Prostate gland (tissue), 2 donors: ENCODE measurements at regions not wholly inside any gene's neighbourhood (a gene's known extent, or its start where the extent isn't known, plus 50 kb on each side); places are given as distances from the start of the nearest gene placed in this dataset.
"Not testable (repeated sequence)": the region's sequence is repeated elsewhere in the genome, so short reads cannot be mapped to it uniquely, and the experiment has no call there.

Experiments used
- DNase-seq: peaks from one replicate; pipeline ENCODE4 v3.0.0-alpha.2; 2019; ENCODE audit warnings: low spot score
- H3K27ac ChIP-seq, 2 donors: fragments of 200-600 bp; sonication (generic); 2 replicates each; pipeline ENCODE4 v1.5.1; 2017 to 2019
- H3K27me3 ChIP-seq: fragments of 200-600 bp; sonication (generic); replicated peaks from 2 replicates; pipeline ENCODE4 v1.5.1; 2019; ENCODE audit not compliant: insufficient read depth
- H3K36me3 ChIP-seq, 2 donors: fragments of 200-600 bp; sonication (generic); 1 replicate in 1 of 2; 2 replicates in 1 of 2; pipeline versions ENCODE4 v1.5.1 to v1.8.1; 2017 to 2019
- H3K4me1 ChIP-seq: fragments of 200-600 bp; sonication (generic); replicated peaks from 2 replicates; pipeline ENCODE4 v1.5.1; 2019
- H3K4me3 ChIP-seq, 2 donors: fragments of 200-600 bp; sonication (generic); 2 replicates each; pipeline ENCODE4 v1.5.1; 2017 to 2019
- H3K9me3 ChIP-seq: fragments of 200-600 bp; sonication (generic); 2 replicates; pipeline ENCODE4 v1.5.1; 2017
- CTCF ChIP-seq, 4 experiments: fragments of 200-600 bp in 2 of 4; fragments of 450-650 bp in 2 of 4; sonication (generic) in 2 of 4; IDR thresholded peaks; 1 replicate in 3 of 4; 2 replicates in 1 of 4; pipeline ENCODE4 v1.5.1; 2016 to 2019; ENCODE audit warnings: antibody characterized with exemption in 4 of 4, mild to moderate bottlenecking in 2 of 4, moderate library complexity in 2 of 4
- POLR2A ChIP-seq: fragments of 450-650 bp; IDR thresholded peaks from one replicate; pipeline ENCODE4 v1.6.1; 2016; ENCODE audit warnings: antibody characterized with exemption, mild to moderate bottlenecking
- POLR2AphosphoS5 ChIP-seq: sonication (generic); formaldehyde crosslinking; IDR thresholded peaks from one replicate; pipeline ENCODE4 v1.6.1; 2017; ENCODE audit warnings: antibody characterized with exemption
- WGBS: methylation state at CpG from one replicate; pipeline ENCODE4 v1.1.5; 2018; 5-methylcytosine and 5-hydroxymethylcytosine counted together
- intact Hi-C: fragments of 100-400 bp; cut with DNase I; formaldehyde crosslinking; loops from one replicate; pipeline ENCODE4 v1.14.2; 2022

GRCh38 chr3:82607391-82607790, 845.9 kb upstream of the GBE1 start:
- TF ChIP-seq POLR2A (no peak), CTCF (IDR thresholded peaks at IDR 0.05) (no peak), POLR2AphosphoS5 (no peak)
- 77% methylated on average over 1 of the region's 1 CpG for WGBS

GRCh38 chr3:82596805-82597204, 835.4 kb upstream of the GBE1 start:
- Histone ChIP-seq H3K36me3 (no peaks in the 10 kb centered on the region), H3K4me3 (no peak overlapping the region), H3K9me3 (no peaks in the 10 kb centered on the region), H3K27ac (no peak overlapping the region), H3K27me3 (no peaks in the 10 kb centered on the region), H3K4me1 (no peaks in the 10 kb centered on the region)
- TF ChIP-seq CTCF (IDR thresholded peaks at IDR 0.05) (no peak), POLR2A (no peak), POLR2AphosphoS5 (no peak)
- 46% methylated on average over 1 of the region's 1 CpG for WGBS
- intact Hi-C loops = no loop called here
- no peak for DNase-seq

More at GRCh38 chr3:82607391-82607790, 845.9 kb upstream of the GBE1 start:
- H3K9me3 ChIP-seq = no peaks in the 10 kb centered on the region
- no peak for DNase-seq
- intact Hi-C loops = no loop called here
- no peaks in the 10 kb centered on the region for H3K36me3 ChIP-seq
- no peaks in the 10 kb centered on the region for H3K27me3 ChIP-seq
- no peaks in the 10 kb centered on the region for H3K4me1 ChIP-seq
- H3K4me3 ChIP-seq = no peak overlapping the region
- no peak overlapping the region for H3K27ac ChIP-seq

GRCh38 chr3:82595530-82595929, 834.1 kb upstream of the GBE1 start:
- H3K4me3 ChIP-seq = no peak overlapping the region
- no peaks in the 10 kb centered on the region for H3K36me3 ChIP-seq
- intact Hi-C loops = no loop called here
- TF ChIP-seq CTCF (IDR thresholded peaks at IDR 0.05) = no peak
- TF ChIP-seq POLR2A = no peak
- no peaks in the 10 kb centered on the region for H3K9me3 ChIP-seq
- H3K27ac ChIP-seq = no peak overlapping the region
- DNase-seq = no peak
- WGBS = 95% methylated on average over 2 of the region's 2 CpGs
- H3K4me1 ChIP-seq = no peaks in the 10 kb centered on the region
- H3K27me3 ChIP-seq = no peaks in the 10 kb centered on the region

- TF ChIP-seq POLR2A (no peak), CTCF (IDR thresholded peaks at IDR 0.05) (no peak), POLR2AphosphoS5 (no peak)
- DNase-seq = no peak
- no peaks in the 10 kb centered on the region for H3K9me3 ChIP-seq
- no peaks in the 10 kb centered on the region for H3K4me1 ChIP-seq
- no peaks in the 10 kb centered on the region for H3K36me3 ChIP-seq
- no peaks in the 10 kb centered on the region for H3K27me3 ChIP-seq
- intact Hi-C loops = no loop called here
- H3K4me3 ChIP-seq = no peak overlapping the region
- H3K27ac ChIP-seq = no peak overlapping the region
Measured at GRCh38 chr3:82587174-82587573, 825.7 kb upstream of the GBE1 start.

- no peak for DNase-seq
- Histone ChIP-seq H3K9me3 (no peaks in the 10 kb centered on the region), H3K27me3 (no peaks in the 10 kb centered on the region), H3K27ac (no peak overlapping the region), H3K4me3 (no peak overlapping the region), H3K4me1 (no peaks in the 10 kb centered on the region), H3K36me3 (no peaks in the 10 kb centered on the region)
- intact Hi-C loops = no loop called here
- no peak for TF ChIP-seq POLR2AphosphoS5
- TF ChIP-seq POLR2A = no peak
- no peak for TF ChIP-seq CTCF (IDR thresholded peaks at IDR 0.05)
- 55% methylated on average over 3 of the region's 3 CpGs for WGBS
Measured at GRCh38 chr3:82586414-82586813, 825.0 kb upstream of the GBE1 start.

GRCh38 chr3:82586002-82586401, 824.6 kb upstream of the GBE1 start:
- WGBS = 63% methylated on average over 5 of the region's 5 CpGs

GRCh38 chr3:82585591-82585990, 824.1 kb upstream of the GBE1 start:
- H3K4me3 ChIP-seq, H3K36me3 ChIP-seq, H3K27me3 ChIP-seq, H3K27ac ChIP-seq, intact Hi-C loops, DNase-seq, H3K4me1 ChIP-seq, H3K9me3 ChIP-seq: not testable (repeated sequence)
- 56% methylated on average over 2 of the region's 2 CpGs for WGBS

More at GRCh38 chr3:82586002-82586401, 824.6 kb upstream of the GBE1 start:
- intact Hi-C loops, H3K4me1 ChIP-seq, H3K27ac ChIP-seq, H3K36me3 ChIP-seq, H3K4me3 ChIP-seq, H3K9me3 ChIP-seq, DNase-seq, H3K27me3 ChIP-seq: not testable (repeated sequence)

GRCh38 chr3:82584861-82585260, 823.4 kb upstream of the GBE1 start:
- H3K4me3 ChIP-seq, H3K27ac ChIP-seq, H3K9me3 ChIP-seq, H3K27me3 ChIP-seq, H3K4me1 ChIP-seq, DNase-seq, H3K36me3 ChIP-seq, intact Hi-C loops: not testable (repeated sequence)
- 95% methylated on average over 16 of the region's 27 CpGs for WGBS
